ENCODE measurements at regions not wholly inside any gene's neighbourhood (a gene's known extent, or its start where the extent isn't known, plus 50 kb on each side); places are given as distances from the start of the nearest gene placed in this dataset.

DNA sequence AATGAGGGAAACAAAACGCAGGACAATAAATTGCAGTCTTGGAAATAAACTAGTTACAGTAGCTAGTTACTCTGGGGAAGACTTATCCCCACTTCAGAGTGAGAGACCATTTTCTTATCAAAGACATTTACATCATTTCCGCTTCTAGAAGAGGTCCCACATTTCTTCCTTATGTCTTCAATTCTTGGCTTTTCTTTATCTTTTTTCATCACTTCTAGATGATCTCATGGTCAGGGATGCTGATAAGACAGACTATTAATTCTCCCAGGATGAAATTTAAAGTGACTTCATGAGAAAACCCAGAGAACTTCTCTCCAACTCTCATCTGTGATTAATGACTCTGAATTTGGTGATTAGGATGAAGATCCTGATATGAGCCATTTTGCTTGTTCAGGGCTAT lies 229.1 kb downstream of the MTRR start:
- DNase-seq (ENCODE audit: low read depth, low spot score), result no peak
- Histone ChIP-seq H3K9me2 (ENCODE audit: insufficient read depth) (no peaks in the 10 kb centered on the region), H3K79me2 (ENCODE audit: insufficient read depth, low read length) (no peaks in the 10 kb centered on the region), H2AFZ (ENCODE audit: low read depth, low read length, poor library complexity, severe bottlenecking) (no peak overlapping the region), H3K36me3 (ENCODE audit: control insufficient read depth in 1 of 2, insufficient read depth in 2 of 2, low read length in 2 of 2) (no peaks in the 10 kb centered on the region), H3K4me3 (replicated peaks in 1 of 2; ENCODE audit: low read depth in 1 of 2, low read length in 2 of 2) (no peak overlapping the region), H3K4me2 (ENCODE audit: low read length) (no peak overlapping the region), H3K27ac (ENCODE audit: low read depth, low read length) (no peak overlapping the region), H3K4me1 (ENCODE audit: control insufficient read depth in 1 of 2, insufficient read depth in 2 of 2, low read length in 2 of 2) (no peaks in the 10 kb centered on the region), H3K27me3 (ENCODE audit: insufficient read depth, low read length) (no peaks in the 10 kb centered on the region), H3K9ac (ENCODE audit: low read length) (no peak overlapping the region), H4K20me1 (ENCODE audit: insufficient read depth) (no peaks in the 10 kb centered on the region), H3K9me3 (ENCODE audit: control insufficient read depth in 1 of 2, insufficient read depth in 1 of 2, low read depth in 1 of 2, low read length in 2 of 2) (peaks cover 0 to 9% of the 10 kb centered on the region in 2 experiments; a peak in 2 of 4 replicates)
- POLR2A ChIA-PET, result no interaction called here
- TF ChIP-seq ZNF274 (IDR thresholded peaks at IDR 0.05; ENCODE audit: low read depth, low read length), result no peak
- no peak for TF ChIP-seq RAD21 (IDR thresholded peaks at IDR 0.05; ENCODE audit: low read depth)
- no peak for TF ChIP-seq POLR2A (IDR thresholded peaks at IDR 0.05; ENCODE audit: borderline replicate concordance, extremely low read depth, insufficient read depth, insufficient read length)
- TF ChIP-seq EGR1 (IDR thresholded peaks at IDR 0.05; ENCODE audit: low read depth), result no peak
- TF ChIP-seq, protein P1, sequence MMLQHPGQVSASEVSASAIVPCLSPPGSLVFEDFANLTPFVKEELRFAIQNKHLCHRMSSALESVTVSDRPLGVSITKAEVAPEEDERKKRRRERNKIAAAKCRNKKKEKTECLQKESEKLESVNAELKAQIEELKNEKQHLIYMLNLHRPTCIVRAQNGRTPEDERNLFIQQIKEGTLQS (IDR thresholded peaks at IDR 0.05), result no peak
- no peak for TF ChIP-seq REST (IDR thresholded peaks at IDR 0.05; ENCODE audit: low read depth)
- no peak for TF ChIP-seq POLR2AphosphoS5 (IDR thresholded peaks at IDR 0.05; ENCODE audit: low read depth, low read length)
- no peak for TF ChIP-seq ZFX (IDR thresholded peaks at IDR 0.05)
- TF ChIP-seq, protein P2, sequence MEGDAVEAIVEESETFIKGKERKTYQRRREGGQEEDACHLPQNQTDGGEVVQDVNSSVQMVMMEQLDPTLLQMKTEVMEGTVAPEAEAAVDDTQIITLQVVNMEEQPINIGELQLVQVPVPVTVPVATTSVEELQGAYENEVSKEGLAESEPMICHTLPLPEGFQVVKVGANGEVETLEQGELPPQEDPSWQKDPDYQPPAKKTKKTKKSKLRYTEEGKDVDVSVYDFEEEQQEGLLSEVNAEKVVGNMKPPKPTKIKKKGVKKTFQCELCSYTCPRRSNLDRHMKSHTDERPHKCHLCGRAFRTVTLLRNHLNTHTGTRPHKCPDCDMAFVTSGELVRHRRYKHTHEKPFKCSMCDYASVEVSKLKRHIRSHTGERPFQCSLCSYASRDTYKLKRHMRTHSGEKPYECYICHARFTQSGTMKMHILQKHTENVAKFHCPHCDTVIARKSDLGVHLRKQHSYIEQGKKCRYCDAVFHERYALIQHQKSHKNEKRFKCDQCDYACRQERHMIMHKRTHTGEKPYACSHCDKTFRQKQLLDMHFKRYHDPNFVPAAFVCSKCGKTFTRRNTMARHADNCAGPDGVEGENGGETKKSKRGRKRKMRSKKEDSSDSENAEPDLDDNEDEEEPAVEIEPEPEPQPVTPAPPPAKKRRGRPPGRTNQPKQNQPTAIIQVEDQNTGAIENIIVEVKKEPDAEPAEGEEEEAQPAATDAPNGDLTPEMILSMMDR (IDR thresholded peaks at IDR 0.05 in 2 of 3, conservative IDR thresholded peaks at IDR 0.05 in 1 of 3; ENCODE audit: borderline replicate concordance in 1 of 3, insufficient read depth in 1 of 3, low read depth in 2 of 3, low read length in 2 of 3), result no peak
- TF ChIP-seq YY1 (IDR thresholded peaks at IDR 0.05; ENCODE audit: extremely low read depth, insufficient replicate concordance, low read depth, low read length), result no peak
- TF ChIP-seq ELF1 (IDR thresholded peaks at IDR 0.05; ENCODE audit: borderline replicate concordance, low read depth), result no peak
- no peak for TF ChIP-seq CBX3 (IDR thresholded peaks at IDR 0.05; ENCODE audit: low read depth)
- TF ChIP-seq, protein P3, sequence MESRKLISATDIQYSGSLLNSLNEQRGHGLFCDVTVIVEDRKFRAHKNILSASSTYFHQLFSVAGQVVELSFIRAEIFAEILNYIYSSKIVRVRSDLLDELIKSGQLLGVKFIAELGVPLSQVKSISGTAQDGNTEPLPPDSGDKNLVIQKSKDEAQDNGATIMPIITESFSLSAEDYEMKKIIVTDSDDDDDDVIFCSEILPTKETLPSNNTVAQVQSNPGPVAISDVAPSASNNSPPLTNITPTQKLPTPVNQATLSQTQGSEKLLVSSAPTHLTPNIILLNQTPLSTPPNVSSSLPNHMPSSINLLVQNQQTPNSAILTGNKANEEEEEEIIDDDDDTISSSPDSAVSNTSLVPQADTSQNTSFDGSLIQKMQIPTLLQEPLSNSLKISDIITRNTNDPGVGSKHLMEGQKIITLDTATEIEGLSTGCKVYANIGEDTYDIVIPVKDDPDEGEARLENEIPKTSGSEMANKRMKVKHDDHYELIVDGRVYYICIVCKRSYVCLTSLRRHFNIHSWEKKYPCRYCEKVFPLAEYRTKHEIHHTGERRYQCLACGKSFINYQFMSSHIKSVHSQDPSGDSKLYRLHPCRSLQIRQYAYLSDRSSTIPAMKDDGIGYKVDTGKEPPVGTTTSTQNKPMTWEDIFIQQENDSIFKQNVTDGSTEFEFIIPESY (IDR thresholded peaks at IDR 0.05; ENCODE audit: extremely low read depth, insufficient replicate concordance, low read length), result no peak
- TF ChIP-seq CEBPB (IDR thresholded peaks at IDR 0.05; ENCODE audit: low read depth), result no peak
- no peak for TF ChIP-seq JUND (IDR thresholded peaks at IDR 0.05)
- no peak for TF ChIP-seq FOSL1 (IDR thresholded peaks at IDR 0.05; ENCODE audit: low read depth)
- no peak for TF ChIP-seq TCF7L2 (IDR thresholded peaks at IDR 0.05; ENCODE audit: borderline replicate concordance, extremely low read depth, insufficient read depth, insufficient read length)
- TF ChIP-seq SIN3A (IDR thresholded peaks at IDR 0.05; ENCODE audit: low read depth), result no peak
- TF ChIP-seq EZH2 (IDR thresholded peaks at IDR 0.05), result no peak
- TF ChIP-seq, protein P4, sequence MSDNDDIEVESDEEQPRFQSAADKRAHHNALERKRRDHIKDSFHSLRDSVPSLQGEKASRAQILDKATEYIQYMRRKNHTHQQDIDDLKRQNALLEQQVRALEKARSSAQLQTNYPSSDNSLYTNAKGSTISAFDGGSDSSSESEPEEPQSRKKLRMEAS (IDR thresholded peaks at IDR 0.05), result no peak
- RAD21 ChIA-PET (ENCODE audit: low non-redundant PET in 1 of 2, low total read pairs in 2 of 2, uncharacterized antibody in 2 of 2, unreplicated experiment in 2 of 2), result no interaction called here
- ATAC-seq, result no peak
- no TSS peak for BruUV-seq (replicated peaks)
- intact Hi-C loops (cut with micrococcal nuclease), result no loop called here
- CTCF ChIA-PET, result no interaction called here
